Esophagus muscularis mucosa (tissue), 4 donors: ENCODE measurements at regions not wholly inside any gene's neighbourhood (a gene's known extent, or its start where the extent isn't known, plus 50 kb on each side); places are given as distances from the start of the nearest gene placed in this dataset.
A peak's percentile ranks its signal among the peaks of the same experiment; 100 is the strongest.

ENCODE experiments used
- DNase-seq: peaks from one replicate; pipeline ENCODE4 v3.0.0-alpha.2; 2017; ENCODE audit errors: extremely low spot score
- H3K27ac ChIP-seq, 4 donors: fragments of 200-600 bp; sonication (generic); replicated peaks in 1 of 4; 1 replicate in 3 of 4; 2 replicates in 1 of 4; pipeline ENCODE4 v1.5.1; 2016 to 2019; ENCODE audit warnings: mild to moderate bottlenecking in 1 of 4
- H3K27me3 ChIP-seq, 4 donors: fragments of 200-600 bp; sonication (generic); one replicate each; pipeline versions ENCODE4 v1.5.1 to v1.6.0; 2016 to 2019
- H3K36me3 ChIP-seq, 4 donors: fragments of 200-600 bp; sonication (generic); one replicate each; pipeline ENCODE4 v1.5.1; 2016 to 2019
- H3K4me1 ChIP-seq, 4 donors: fragments of 200-600 bp; sonication (generic); one replicate each; pipeline ENCODE4 v1.5.1; 2016 to 2019
- H3K4me3 ChIP-seq, 4 donors: fragments of 200-600 bp; sonication (generic); 1 replicate in 2 of 4; 2 replicates in 2 of 4; pipeline ENCODE4 v1.5.1; 2016 to 2019; ENCODE audit warnings: mild to moderate bottlenecking in 4 of 4, moderate library complexity in 1 of 4
- H3K9me3 ChIP-seq, 4 donors: fragments of 200-600 bp; sonication (generic); 1 replicate in 3 of 4; 2 replicates in 1 of 4; pipeline ENCODE4 v1.5.1; 2016 to 2019
- EP300 ChIP-seq: sonication (generic); formaldehyde crosslinking; IDR thresholded peaks from one replicate; pipeline ENCODE4 v1.6.1; 2017; ENCODE audit warnings: antibody characterized with exemption
- POLR2A ChIP-seq: fragments of 450-650 bp; IDR thresholded peaks from one replicate; pipeline ENCODE4 v1.6.1; 2017; ENCODE audit warnings: antibody characterized with exemption, moderate library complexity, mild to moderate bottlenecking, low read depth
- POLR2AphosphoS5 ChIP-seq, 2 donors: sonication (generic); formaldehyde crosslinking; IDR thresholded peaks; one replicate each; pipeline ENCODE4 v1.6.1; 2017; ENCODE audit warnings: antibody characterized with exemption in 2 of 2
- WGBS: methylation state at CpG from one replicate; pipeline ENCODE4 v1.1.5; 2018; 5-methylcytosine and 5-hydroxymethylcytosine counted together
- intact Hi-C: fragments of 100-400 bp; cut with DNase I; formaldehyde crosslinking; loops from one replicate; pipeline ENCODE4 v1.15.1; 2023
- TF ChIP-seq, protein P1 (sequence below), 3 experiments: fragments of 200-600 bp in 2 of 3; fragments of 450-650 bp in 1 of 3; sonication (generic) in 2 of 3; IDR thresholded peaks; one replicate each; pipeline ENCODE4 v1.5.1; 2017 to 2019; ENCODE audit warnings: antibody characterized with exemption in 3 of 3, mild to moderate bottlenecking in 2 of 3, moderate library complexity in 1 of 3

DNA sequence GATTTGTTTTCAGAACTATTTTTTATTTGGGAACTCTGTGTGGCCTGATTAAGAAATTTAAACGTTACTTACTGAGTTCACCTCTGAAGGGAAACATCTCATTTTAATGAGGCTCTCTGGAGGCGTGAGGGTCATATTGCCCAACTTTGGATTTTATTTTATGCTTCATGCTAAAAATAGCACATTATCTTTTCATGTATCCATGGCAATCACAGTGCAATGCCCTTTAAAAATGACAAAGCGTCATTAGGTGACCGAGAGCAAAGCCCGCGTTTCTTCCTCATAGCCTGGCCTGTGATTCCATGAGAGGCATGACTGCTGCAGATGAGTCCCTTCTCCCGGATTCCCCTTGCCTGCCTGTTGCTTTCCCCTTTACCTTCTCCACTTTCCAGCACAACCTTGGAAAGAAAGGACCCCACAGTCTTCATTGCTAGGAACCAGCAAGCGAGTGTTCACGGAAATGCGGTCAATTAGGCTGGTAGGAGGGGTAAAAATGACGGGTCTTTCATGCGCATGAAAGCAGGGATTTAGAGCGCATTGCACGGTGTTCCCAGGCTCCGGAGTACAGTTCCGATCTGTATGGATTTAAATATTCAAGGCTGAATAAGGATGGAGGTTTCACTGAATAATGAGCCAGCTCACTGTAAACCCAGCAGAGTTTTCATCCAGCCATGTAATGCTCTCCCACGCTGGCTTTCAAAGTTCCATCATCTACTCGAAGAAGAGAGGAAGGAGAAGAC is 98.2 kb upstream of the PITRM1 start:
- no peak for DNase-seq
- WGBS: 76% methylated on average over 18 of the region's 18 CpGs
- H3K4me3 ChIP-seq: no peak overlapping the region
- H3K36me3 ChIP-seq: no peaks in the 10 kb centered on the region
- no peaks in the 10 kb centered on the region for H3K9me3 ChIP-seq
- no peak for TF ChIP-seq EP300
- TF ChIP-seq POLR2AphosphoS5 (IDR thresholded peaks at IDR 0.05): no peak
- H3K4me1 ChIP-seq: peaks cover 0 to 10% (median 2%) of the 10 kb centered on the region in 4 donors
- no peak overlapping the region for H3K27ac ChIP-seq
- intact Hi-C loops: no loop called here
- no peaks in the 10 kb centered on the region for H3K27me3 ChIP-seq

DNA sequence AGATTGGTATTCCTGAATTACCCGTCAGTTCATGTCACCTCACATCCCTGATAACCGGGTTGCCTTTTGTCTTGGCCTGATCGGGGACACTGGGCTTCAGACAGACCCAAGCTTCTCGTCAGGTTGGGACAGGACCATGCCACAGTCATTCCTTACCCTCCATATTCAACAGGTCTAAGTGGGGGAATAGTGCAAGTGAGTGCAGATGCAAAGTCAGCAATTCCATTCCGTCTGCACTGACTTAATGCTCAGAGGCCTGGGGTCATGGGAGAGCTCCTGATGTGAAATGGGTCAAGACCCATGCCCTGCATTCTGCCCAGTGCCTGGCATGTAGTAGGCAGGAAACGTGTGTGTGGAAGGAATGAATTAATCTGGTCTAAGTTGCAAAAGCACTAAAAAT is 95.4 kb upstream of the PITRM1 start:
- intact Hi-C loops: no loop called here
- Histone ChIP-seq H3K4me1 (peaks cover 0 to 15% (median 2%) of the 10 kb centered on the region in 4 donors), H3K27me3 (no peaks in the 10 kb centered on the region), H3K27ac (no peak overlapping the region), H3K36me3 (no peaks in the 10 kb centered on the region), H3K4me3 (no peak overlapping the region), H3K9me3 (no peaks in the 10 kb centered on the region)
- WGBS: 82% methylated on average over 6 of the region's 6 CpGs
- DNase-seq: no peak
- TF ChIP-seq, protein P1, sequence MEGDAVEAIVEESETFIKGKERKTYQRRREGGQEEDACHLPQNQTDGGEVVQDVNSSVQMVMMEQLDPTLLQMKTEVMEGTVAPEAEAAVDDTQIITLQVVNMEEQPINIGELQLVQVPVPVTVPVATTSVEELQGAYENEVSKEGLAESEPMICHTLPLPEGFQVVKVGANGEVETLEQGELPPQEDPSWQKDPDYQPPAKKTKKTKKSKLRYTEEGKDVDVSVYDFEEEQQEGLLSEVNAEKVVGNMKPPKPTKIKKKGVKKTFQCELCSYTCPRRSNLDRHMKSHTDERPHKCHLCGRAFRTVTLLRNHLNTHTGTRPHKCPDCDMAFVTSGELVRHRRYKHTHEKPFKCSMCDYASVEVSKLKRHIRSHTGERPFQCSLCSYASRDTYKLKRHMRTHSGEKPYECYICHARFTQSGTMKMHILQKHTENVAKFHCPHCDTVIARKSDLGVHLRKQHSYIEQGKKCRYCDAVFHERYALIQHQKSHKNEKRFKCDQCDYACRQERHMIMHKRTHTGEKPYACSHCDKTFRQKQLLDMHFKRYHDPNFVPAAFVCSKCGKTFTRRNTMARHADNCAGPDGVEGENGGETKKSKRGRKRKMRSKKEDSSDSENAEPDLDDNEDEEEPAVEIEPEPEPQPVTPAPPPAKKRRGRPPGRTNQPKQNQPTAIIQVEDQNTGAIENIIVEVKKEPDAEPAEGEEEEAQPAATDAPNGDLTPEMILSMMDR (IDR thresholded peaks at IDR 0.05): no peak
- TF ChIP-seq POLR2AphosphoS5 (IDR thresholded peaks at IDR 0.05) (no peak), EP300 (no peak), POLR2A (no peak)

DNA sequence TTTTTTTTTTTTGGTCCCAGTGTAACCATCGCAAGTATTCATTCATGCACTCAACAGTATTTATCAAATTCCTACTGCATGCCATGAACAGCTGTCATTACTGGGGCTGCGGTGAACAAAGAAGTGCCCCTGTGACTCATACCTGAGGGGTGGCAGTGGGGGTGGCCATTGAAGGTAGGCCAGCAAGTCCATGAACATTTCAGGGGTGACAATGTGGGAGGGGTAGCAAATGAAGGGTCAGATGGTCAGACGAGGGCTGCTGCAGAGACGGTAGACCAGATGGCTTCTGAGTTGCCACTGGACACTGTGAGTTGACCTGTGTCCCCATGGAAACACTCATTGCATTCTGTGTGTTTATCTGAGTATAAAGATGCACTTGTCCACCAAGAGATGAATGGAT is 92.5 kb upstream of the PITRM1 start:
- H3K27ac ChIP-seq: no peak overlapping the region
- H3K36me3 ChIP-seq: no peaks in the 10 kb centered on the region
- DNase-seq: no peak
- H3K4me1 ChIP-seq: peaks cover 3 to 12% (median 5%) of the 10 kb centered on the region in 4 donors
- TF ChIP-seq, protein P1 (IDR thresholded peaks at IDR 0.05): no peak
- TF ChIP-seq EP300 (no peak), POLR2AphosphoS5 (IDR thresholded peaks at IDR 0.05) (no peak), POLR2A (no peak)
- H3K27me3 ChIP-seq: no peaks in the 10 kb centered on the region
- intact Hi-C loops: no loop called here
- H3K4me3 ChIP-seq: no peak overlapping the region
- 87% methylated on average over 4 of the region's 4 CpGs for WGBS
- no peaks in the 10 kb centered on the region for H3K9me3 ChIP-seq

DNA sequence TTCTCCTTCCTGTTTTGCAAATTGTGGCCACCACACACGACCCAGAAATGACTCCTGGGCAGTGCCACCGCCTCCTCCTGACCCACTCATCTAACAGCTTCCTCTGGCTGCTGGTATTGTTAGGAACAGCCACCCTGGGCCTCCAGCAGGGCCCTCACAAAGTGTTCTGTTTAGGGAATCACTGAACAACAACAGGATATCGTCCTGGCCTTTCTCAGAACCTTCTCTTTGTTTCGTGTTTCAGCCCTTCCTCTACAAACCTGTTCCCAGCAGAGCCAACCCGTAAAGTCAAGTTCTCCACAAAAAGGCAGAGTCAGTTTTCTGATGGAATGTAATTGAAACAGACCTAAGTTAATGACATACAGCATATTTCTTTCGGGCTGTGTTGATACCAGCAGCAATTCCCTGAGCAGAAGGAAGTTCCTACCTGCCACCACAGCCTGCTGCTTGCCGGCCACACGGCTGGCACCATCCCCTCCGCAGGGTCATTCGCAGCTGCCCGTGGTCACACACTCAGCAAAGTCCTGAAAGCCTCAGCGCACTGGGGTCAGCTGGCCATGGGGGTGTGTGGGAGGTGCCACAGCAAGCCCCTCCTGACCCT is 91.7 kb upstream of the PITRM1 start:
- Histone ChIP-seq H3K4me1 (peaks cover 3 to 12% (median 5%) of the 10 kb centered on the region in 4 donors), H3K27ac (peak overlapping the region in 3 of 4 donors; percentile 9 to 63 (median 63)), H3K9me3 (no peaks in the 10 kb centered on the region), H3K27me3 (no peaks in the 10 kb centered on the region), H3K4me3 (no peak overlapping the region), H3K36me3 (no peaks in the 10 kb centered on the region)
- intact Hi-C loops: no loop called here
- no peak for DNase-seq
- TF ChIP-seq, protein P1 (IDR thresholded peaks at IDR 0.05): no peak
- no peak for TF ChIP-seq POLR2A
- no peak for TF ChIP-seq POLR2AphosphoS5 (IDR thresholded peaks at IDR 0.05)
- no peak for TF ChIP-seq EP300
- 74% methylated on average over 11 of the region's 12 CpGs for WGBS

DNA sequence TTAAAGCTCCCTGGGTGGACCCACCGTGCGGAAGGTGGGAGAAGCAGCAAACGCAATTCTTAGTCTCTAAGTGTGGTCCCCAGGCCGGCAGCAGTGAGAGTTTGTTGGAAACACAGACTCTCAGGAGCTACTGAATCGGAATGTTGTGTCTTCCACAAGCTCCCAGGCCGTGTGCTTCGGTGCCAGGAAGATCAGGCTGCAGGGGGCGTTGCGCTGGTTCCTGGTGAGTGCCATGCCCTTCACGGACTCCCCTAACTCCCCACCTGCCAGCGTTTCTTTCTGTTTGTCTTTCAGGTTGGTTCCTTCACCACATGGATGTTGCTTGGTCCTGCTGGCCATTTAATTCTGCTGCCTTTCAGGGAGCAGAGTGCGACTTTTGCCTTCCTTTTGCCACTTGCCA is 91.2 kb upstream of the PITRM1 start:
- no peak for TF ChIP-seq EP300
- TF ChIP-seq POLR2AphosphoS5 (IDR thresholded peaks at IDR 0.05): no peak
- TF ChIP-seq POLR2A: no peak
- TF ChIP-seq, protein P1 (IDR thresholded peaks at IDR 0.05): no peak
- Histone ChIP-seq H3K9me3 (no peaks in the 10 kb centered on the region), H3K4me1 (peaks cover 3 to 12% (median 5%) of the 10 kb centered on the region in 4 donors), H3K4me3 (no peak overlapping the region), H3K27me3 (no peaks in the 10 kb centered on the region), H3K27ac (peak overlapping the region in 3 of 4 donors; percentile 9 to 63 (median 27)), H3K36me3 (no peaks in the 10 kb centered on the region)
- intact Hi-C loops: no loop called here
- 89% methylated on average over 12 of the region's 12 CpGs for WGBS
- no peak for DNase-seq
